ENCODE measurements at regions not wholly inside any gene's neighbourhood (a gene's known extent, or its start where the extent isn't known, plus 50 kb on each side); places are given as distances from the start of the nearest gene placed in this dataset.

DNA sequence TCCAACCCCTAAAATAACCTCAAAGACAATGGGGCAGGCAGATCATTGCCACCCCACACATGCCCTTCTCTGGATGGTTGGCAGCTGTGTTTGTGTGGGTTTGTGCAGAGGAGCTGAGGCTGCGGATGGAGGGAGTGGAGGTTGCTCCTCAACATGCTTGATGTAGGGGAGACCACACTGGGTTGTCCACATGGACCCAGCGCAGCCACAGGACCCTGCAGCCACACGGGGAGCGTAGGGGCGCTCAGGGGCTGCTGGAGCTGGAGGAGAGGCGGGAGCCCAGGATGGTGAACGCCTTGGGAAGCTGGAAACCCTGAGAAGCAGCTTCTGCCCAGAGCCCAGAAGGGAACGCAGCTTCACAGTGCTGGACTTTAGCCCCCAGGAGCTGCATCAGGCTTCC, 56.3 kb upstream of the TMEM18 start:
- Histone ChIP-seq H4K91ac (replicated peaks; ENCODE audit: insufficient read length, low read length) (no peak overlapping the region), H2AFZ (ENCODE audit: low read length) (no peak overlapping the region), H2BK12ac (ENCODE audit: low read depth, low read length) (no peak overlapping the region; the same call in 1 of the 2 replicates), H3K27ac (ENCODE audit: low read depth, low read length) (no peak overlapping the region), H3K79me1 (ENCODE audit: low read depth, low read length) (no peaks in the 10 kb centered on the region), H3K4ac (replicated peaks; ENCODE audit: insufficient read length, low read depth, low read length) (peak overlapping the region; percentile 32), H3K27me3 (replicated peaks in 1 of 4; ENCODE audit: control insufficient read depth in 3 of 4, extremely low read depth in 1 of 4, insufficient read depth in 3 of 4, low read length in 3 of 4) (no peaks in the 10 kb centered on the region), H3K14ac (ENCODE audit: insufficient read length) (no peak overlapping the region), H3K79me2 (ENCODE audit: control insufficient read depth in 1 of 2, insufficient read depth in 2 of 2, low read length in 2 of 2) (no peaks in the 10 kb centered on the region), H2AK5ac (ENCODE audit: low read depth, low read length) (no peak overlapping the region), H2BK15ac (ENCODE audit: low read length) (no peak overlapping the region; the same call in 1 of the 2 replicates), H3K4me3 (ENCODE audit: extremely low read depth in 1 of 4, insufficient read depth in 2 of 4, low read depth in 3 of 4, low read length in 4 of 4) (no peak overlapping the region), H3K23ac (ENCODE audit: insufficient read length) (no peak overlapping the region), H4K8ac (ENCODE audit: extremely low read depth, insufficient read depth, low read length) (peak overlapping the region; percentile 72; the same call in 1 of the 2 replicates), H3K36me3 (ENCODE audit: control insufficient read depth in 2 of 4, insufficient read depth in 4 of 4, low read length in 3 of 4) (no peaks in the 10 kb centered on the region), H3K4me2 (ENCODE audit: insufficient read depth in 1 of 2, low read depth in 2 of 2, low read length in 2 of 2) (no peak overlapping the region), H3K9me3 (ENCODE audit: insufficient read depth in 2 of 2, low read depth in 1 of 2, low read length in 1 of 2) (no peaks in the 10 kb centered on the region), H3K18ac (ENCODE audit: extremely low read depth, low read length) (no peak overlapping the region), H2BK5ac (ENCODE audit: low read depth, low read length) (no peak overlapping the region), H4K5ac (ENCODE audit: insufficient read length, low read depth, low read length) (no peak overlapping the region), H2BK20ac (ENCODE audit: low read length) (peak overlapping the region; percentile 76), H3K9ac (replicated peaks in 1 of 4; ENCODE audit: extremely low read depth in 1 of 4, low read depth in 3 of 4, low read length in 3 of 4) (no peak overlapping the region), H3K23me2 (ENCODE audit: low read depth, low read length) (no peaks in the 10 kb centered on the region), H3K4me1 (replicated peaks in 1 of 4; ENCODE audit: control insufficient read depth in 3 of 4, insufficient read depth in 4 of 4, low read length in 3 of 4) (peaks cover 4 to 14% (median 11%) of the 10 kb centered on the region in 4 experiments), H4K20me1 (replicated peaks in 1 of 2; ENCODE audit: control insufficient read depth in 1 of 2, insufficient read depth in 2 of 2, low read length in 2 of 2) (no peaks in the 10 kb centered on the region), H2BK120ac (replicated peaks; ENCODE audit: low read depth, low read length) (no peak overlapping the region), H3K56ac (replicated peaks; ENCODE audit: insufficient read length, low read depth, low read length) (no peak overlapping the region)
- FAIRE-seq = no peak
- ChIA-PET CTCF (ENCODE audit: partially characterized antibody) (interaction anchor here (0.6 to 6.4 kb wide), 3 partner anchors 17 to 813 kb away, joined by 3 to 59 read pairs (median 4); no protein-coding TSS in a partner anchor), POLR2A (ENCODE audit: partially characterized antibody) (interaction anchor here (1.8 kb wide), 1 partner anchor 53 kb away, joined by 4 read pairs; no protein-coding TSS in a partner anchor)
- 79% methylated on average over 7 of the region's 8 CpGs; no CpG with 5 or more reads in 1 of the 2 experiments for WGBS, 2 experiments (ENCODE audit: extremely low coverage in 1 of 2, insufficient coverage in 1 of 2, insufficient read length in 1 of 2, insufficient replicate concordance in 2 of 2, low coverage in 1 of 2, low lambda C conversion rate in 2 of 2, missing lambda C conversion rate in 1 of 2)
- no peak for DNase-seq (ENCODE audit: low read depth in 1 of 2, low spot score in 2 of 2)
- no peak for TF ChIP-seq CEBPB (IDR thresholded peaks at IDR 0.05; ENCODE audit: low read depth, low read length)
- TF ChIP-seq, protein P1, sequence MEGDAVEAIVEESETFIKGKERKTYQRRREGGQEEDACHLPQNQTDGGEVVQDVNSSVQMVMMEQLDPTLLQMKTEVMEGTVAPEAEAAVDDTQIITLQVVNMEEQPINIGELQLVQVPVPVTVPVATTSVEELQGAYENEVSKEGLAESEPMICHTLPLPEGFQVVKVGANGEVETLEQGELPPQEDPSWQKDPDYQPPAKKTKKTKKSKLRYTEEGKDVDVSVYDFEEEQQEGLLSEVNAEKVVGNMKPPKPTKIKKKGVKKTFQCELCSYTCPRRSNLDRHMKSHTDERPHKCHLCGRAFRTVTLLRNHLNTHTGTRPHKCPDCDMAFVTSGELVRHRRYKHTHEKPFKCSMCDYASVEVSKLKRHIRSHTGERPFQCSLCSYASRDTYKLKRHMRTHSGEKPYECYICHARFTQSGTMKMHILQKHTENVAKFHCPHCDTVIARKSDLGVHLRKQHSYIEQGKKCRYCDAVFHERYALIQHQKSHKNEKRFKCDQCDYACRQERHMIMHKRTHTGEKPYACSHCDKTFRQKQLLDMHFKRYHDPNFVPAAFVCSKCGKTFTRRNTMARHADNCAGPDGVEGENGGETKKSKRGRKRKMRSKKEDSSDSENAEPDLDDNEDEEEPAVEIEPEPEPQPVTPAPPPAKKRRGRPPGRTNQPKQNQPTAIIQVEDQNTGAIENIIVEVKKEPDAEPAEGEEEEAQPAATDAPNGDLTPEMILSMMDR (IDR thresholded peaks at IDR 0.05; ENCODE audit: control extremely low read depth in 1 of 3, insufficient read depth in 1 of 3, low read depth in 1 of 3, low read length in 3 of 3) = no peak
- no peak for TF ChIP-seq JUND (IDR thresholded peaks at IDR 0.05; ENCODE audit: low read length)
- TF ChIP-seq POU5F1 (IDR thresholded peaks at IDR 0.05; ENCODE audit: low read depth, low read length) = no peak
- TF ChIP-seq GABPA (IDR thresholded peaks at IDR 0.05; ENCODE audit: borderline replicate concordance, insufficient read depth, low read length) = no peak
- no peak for TF ChIP-seq RBBP5 (IDR thresholded peaks at IDR 0.05; ENCODE audit: borderline replicate concordance, low read depth, low read length)
- no peak for TF ChIP-seq CHD2 (IDR thresholded peaks at IDR 0.05; ENCODE audit: low read length)
- no peak for TF ChIP-seq BRCA1 (IDR thresholded peaks at IDR 0.05; ENCODE audit: low read depth, low read length)
- TF ChIP-seq TAF7 (optimal IDR thresholded peaks at IDR 0.05; ENCODE audit: borderline replicate concordance, low read depth, low read length) = no peak
- TF ChIP-seq RAD21 (IDR thresholded peaks at IDR 0.05 in 1 of 2, conservative IDR thresholded peaks at IDR 0.05 in 1 of 2; ENCODE audit: low read depth in 2 of 2, low read length in 2 of 2) = no peak
- no peak for TF ChIP-seq RNF2 (IDR thresholded peaks at IDR 0.05; ENCODE audit: borderline replicate concordance, low read depth, low read length, missing control alignments, poor library complexity, severe bottlenecking)
